Activated T-helper 2 cell treated with anti-CD3 and anti-CD28 coated beads, Interferon-gamma antibody, Interleukin-2, Interleukin-4, amounts not matched to agents 10 μg/mL and 5 μg/mL and 100 μg/mL, durations not matched to agents 14 hours and 24 hours and 36 hours (primary cell): ENCODE measurements at regions not wholly inside any gene's neighbourhood (a gene's known extent, or its start where the extent isn't known, plus 50 kb on each side); places are given as distances from the start of the nearest gene placed in this dataset.

ENCODE experiments used
- DNase-seq: peaks from one replicate; pipeline ENCODE4 v3.0.0; 2021; ENCODE audit warnings: low spot score
- H3K27ac Mint-ChIP-seq: one replicate; pipeline ENCODE4 v1.8.0; 2021; ENCODE audit warnings: mixed read lengths
- H3K27me3 Mint-ChIP-seq: one replicate; pipeline ENCODE4 v1.8.0; 2021; ENCODE audit warnings: low read depth, mixed read lengths
- H3K36me3 Mint-ChIP-seq: one replicate; pipeline ENCODE4 v1.8.0; 2021; ENCODE audit warnings: low read depth, mixed read lengths
- H3K4me1 Mint-ChIP-seq: one replicate; pipeline ENCODE4 v1.8.0; 2021; ENCODE audit warnings: low read depth, mixed read lengths
- H3K4me3 Mint-ChIP-seq: one replicate; pipeline ENCODE4 v1.8.0; 2021; ENCODE audit warnings: low read depth, mild to moderate bottlenecking, moderate library complexity, mixed read lengths
- H3K9me3 Mint-ChIP-seq: one replicate; pipeline ENCODE4 v1.8.0; 2021; ENCODE audit warnings: mixed read lengths
- intact Hi-C: fragments of 100-400 bp; cut with micrococcal nuclease; formaldehyde crosslinking; loops from one replicate; pipeline ENCODE4 v1.15.1; 2023

GRCh38 chr12:91786499-91787272 is 359.0 kb downstream of the BTG1 start:
- no peaks in the 10 kb centered on the region for H3K36me3 Mint-ChIP-seq
- H3K4me3 Mint-ChIP-seq: no peak overlapping the region
- no peaks in the 10 kb centered on the region for H3K9me3 Mint-ChIP-seq
- no peak overlapping the region for H3K27ac Mint-ChIP-seq
- intact Hi-C loops: no loop called here
- H3K4me1 Mint-ChIP-seq: peaks cover 11% of the 10 kb centered on the region
- no peak for DNase-seq
- H3K27me3 Mint-ChIP-seq: peaks cover 8% of the 10 kb centered on the region

DNA sequence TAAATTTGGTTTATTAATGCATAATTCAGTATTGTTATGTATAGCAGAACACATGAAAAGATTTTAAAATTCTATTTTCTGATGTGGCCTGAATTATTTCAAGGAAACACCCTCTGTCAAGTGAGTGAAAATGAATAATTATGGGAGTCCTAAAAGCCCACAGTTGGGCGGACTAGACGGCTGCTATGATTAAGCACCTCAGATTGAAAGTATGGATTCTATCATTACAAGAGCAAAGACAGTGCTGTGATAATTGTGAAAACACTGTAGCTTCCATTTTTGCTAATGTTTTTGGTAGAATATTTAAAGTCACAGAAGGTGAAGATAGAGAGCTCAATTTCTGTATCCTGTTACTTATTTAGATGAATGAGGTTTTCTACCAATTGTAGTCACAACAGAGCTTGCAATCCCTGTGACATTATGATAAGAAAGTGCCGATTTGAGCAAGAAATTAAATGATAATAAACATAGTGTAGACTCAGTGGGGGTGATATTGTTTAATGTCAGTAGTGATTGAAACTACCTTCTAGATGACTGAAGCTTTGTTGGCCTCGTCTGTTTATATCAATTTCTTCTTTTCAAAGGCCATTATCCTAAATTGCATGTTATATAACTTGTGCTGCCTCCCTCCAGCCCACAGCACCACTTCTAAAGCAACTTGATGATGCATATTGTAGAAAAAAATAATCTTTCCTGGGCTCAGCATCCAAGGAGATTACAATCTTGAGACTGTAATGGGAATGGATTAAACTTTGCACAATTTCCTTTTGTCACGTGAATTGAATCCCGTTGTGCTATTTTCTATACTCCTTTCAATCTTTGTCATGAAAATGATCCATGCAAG is 359.8 kb downstream of the BTG1 start:
- DNase-seq: no peak
- H3K4me3 Mint-ChIP-seq: no peak overlapping the region
- H3K27me3 Mint-ChIP-seq: peaks cover 8% of the 10 kb centered on the region
- no peaks in the 10 kb centered on the region for H3K36me3 Mint-ChIP-seq
- H3K27ac Mint-ChIP-seq: no peak overlapping the region
- H3K9me3 Mint-ChIP-seq: no peaks in the 10 kb centered on the region
- peaks cover 11% of the 10 kb centered on the region for H3K4me1 Mint-ChIP-seq
- intact Hi-C loops: no loop called here

DNA sequence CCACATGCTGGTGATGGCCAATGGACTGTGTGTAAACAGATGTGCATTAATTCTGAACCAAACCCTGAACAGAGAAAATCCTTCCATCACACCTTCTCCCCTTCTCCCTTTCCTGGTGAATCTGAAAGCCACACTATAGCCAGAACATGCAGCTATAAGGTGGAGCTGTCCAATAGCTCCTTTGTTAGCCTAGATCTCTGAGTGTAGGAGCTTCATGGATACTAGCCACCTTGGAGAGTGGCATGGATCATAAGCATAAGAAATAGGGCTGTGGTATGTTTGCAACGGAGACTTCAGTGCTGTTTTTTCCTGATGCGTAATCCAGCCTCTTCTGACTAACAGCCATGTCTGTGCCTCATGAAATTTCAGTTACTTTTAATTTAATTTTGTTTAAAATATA is 364.5 kb downstream of the BTG1 start:
- peaks cover 4% of the 10 kb centered on the region for H3K27me3 Mint-ChIP-seq
- no peak overlapping the region for H3K4me3 Mint-ChIP-seq
- peaks cover 23% of the 10 kb centered on the region for H3K4me1 Mint-ChIP-seq
- DNase-seq: no peak
- H3K36me3 Mint-ChIP-seq: no peaks in the 10 kb centered on the region
- intact Hi-C loops: no loop called here
- no peak overlapping the region for H3K27ac Mint-ChIP-seq
- no peaks in the 10 kb centered on the region for H3K9me3 Mint-ChIP-seq

GRCh38 chr12:91778938-91779400 is 366.7 kb downstream of the BTG1 start:
- DNase-seq: peak; percentile 17
- peaks cover 24% of the 10 kb centered on the region for H3K4me1 Mint-ChIP-seq
- peak overlapping the region; percentile 62 for H3K4me3 Mint-ChIP-seq
- no peaks in the 10 kb centered on the region for H3K9me3 Mint-ChIP-seq
- H3K27ac Mint-ChIP-seq: peak overlapping the region; percentile 70
- intact Hi-C loops: loop anchor here (2.0 to 10.0 kb wide), 8 partner anchors 92 to 726 kb away; no protein-coding TSS in a partner anchor
- H3K27me3 Mint-ChIP-seq: peaks cover 4% of the 10 kb centered on the region
- H3K36me3 Mint-ChIP-seq: no peaks in the 10 kb centered on the region

GRCh38 chr12:91778091-91778832 is 367.4 kb downstream of the BTG1 start:
- intact Hi-C loops: loop anchor here (2.0 to 10.0 kb wide), 8 partner anchors 91 to 727 kb away; no protein-coding TSS in a partner anchor
- Mint-ChIP-seq H3K36me3 (no peaks in the 10 kb centered on the region), H3K4me1 (peaks cover 24% of the 10 kb centered on the region), H3K27ac (peak overlapping the region; percentile 70), H3K27me3 (peaks cover 3% of the 10 kb centered on the region), H3K4me3 (peak overlapping the region; percentile 14), H3K9me3 (no peaks in the 10 kb centered on the region)
- no peak for DNase-seq

DNA sequence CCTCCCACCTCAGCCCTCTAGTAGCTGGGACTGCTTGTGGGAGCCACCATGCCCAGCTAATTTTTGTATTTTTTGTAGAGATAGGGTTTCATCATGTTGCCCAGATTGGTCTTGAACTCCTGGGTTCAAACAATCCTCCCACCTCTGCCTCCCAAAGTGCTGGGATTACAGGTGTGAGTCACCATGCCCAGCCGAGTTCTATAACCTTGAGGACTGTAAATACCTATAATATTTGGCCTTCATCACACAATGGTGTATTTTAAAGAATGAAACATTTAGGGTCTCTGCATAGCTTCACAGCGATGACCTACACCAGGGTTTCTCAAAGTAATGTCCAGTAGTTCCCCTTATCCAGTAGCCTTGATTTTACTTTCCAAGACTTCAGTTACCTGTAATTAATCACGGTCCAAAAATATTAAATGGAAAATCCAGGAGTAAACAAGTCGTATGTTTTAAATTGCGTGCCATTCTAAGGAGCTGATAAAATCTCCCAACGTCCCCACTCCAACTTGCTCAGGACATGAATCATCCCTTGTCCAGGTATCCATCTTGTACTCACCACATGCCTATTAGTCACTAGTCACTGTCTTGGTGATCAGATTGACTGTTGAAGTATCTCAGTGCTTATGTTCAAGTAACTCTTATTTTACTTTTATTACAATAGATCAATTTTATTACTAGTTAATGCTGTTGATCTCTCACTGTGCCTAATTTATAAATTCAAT is 368.2 kb downstream of the BTG1 start:
- Mint-ChIP-seq H3K9me3 (no peaks in the 10 kb centered on the region), H3K36me3 (no peaks in the 10 kb centered on the region), H3K4me3 (no peak overlapping the region), H3K27ac (no peak overlapping the region), H3K27me3 (peaks cover 1% of the 10 kb centered on the region), H3K4me1 (peaks cover 24% of the 10 kb centered on the region)
- intact Hi-C loops: loop anchor here (5.0 to 10.0 kb wide), 6 partner anchors 300 to 727 kb away; no protein-coding TSS in a partner anchor
- no peak for DNase-seq

DNA sequence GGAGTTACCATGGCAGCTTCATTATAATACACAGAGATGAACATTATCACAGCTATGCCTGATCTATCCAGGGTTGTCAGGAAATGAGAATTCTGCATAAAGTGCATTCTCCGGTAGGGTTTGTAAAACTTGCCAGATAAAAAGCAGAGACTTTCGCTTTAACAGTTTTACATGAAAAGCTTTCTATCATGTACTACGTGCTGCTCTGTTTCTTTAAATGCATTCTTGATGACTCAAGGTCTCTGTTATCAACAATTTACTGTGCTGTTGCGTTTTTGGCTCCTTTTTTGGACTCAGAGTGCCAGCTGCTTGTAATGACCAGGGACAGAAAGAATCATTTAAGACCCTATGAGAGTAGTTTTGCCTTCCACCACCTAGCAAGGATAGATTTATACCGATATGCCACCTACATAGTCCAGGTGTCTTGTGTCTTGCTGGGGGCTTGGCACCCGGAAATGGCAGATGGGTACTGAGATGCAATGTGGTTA is 371.2 kb downstream of the BTG1 start:
- peaks cover 24% of the 10 kb centered on the region for H3K4me1 Mint-ChIP-seq
- intact Hi-C loops: loop anchor here (10.0 kb wide), 3 partner anchors 440 to 730 kb away; no protein-coding TSS in a partner anchor
- no peak for DNase-seq
- no peak overlapping the region for H3K27ac Mint-ChIP-seq
- H3K4me3 Mint-ChIP-seq: no peak overlapping the region
- no peaks in the 10 kb centered on the region for H3K27me3 Mint-ChIP-seq
- no peaks in the 10 kb centered on the region for H3K9me3 Mint-ChIP-seq
- no peaks in the 10 kb centered on the region for H3K36me3 Mint-ChIP-seq

GRCh38 chr12:91773749-91774429 is 371.8 kb downstream of the BTG1 start:
- peaks cover 18% of the 10 kb centered on the region for H3K4me1 Mint-ChIP-seq
- DNase-seq: no peak
- H3K27me3 Mint-ChIP-seq: no peaks in the 10 kb centered on the region
- H3K27ac Mint-ChIP-seq: no peak overlapping the region
- H3K4me3 Mint-ChIP-seq: no peak overlapping the region
- H3K36me3 Mint-ChIP-seq: no peaks in the 10 kb centered on the region
- H3K9me3 Mint-ChIP-seq: no peaks in the 10 kb centered on the region
- intact Hi-C loops: loop anchor here (10.0 kb wide), 3 partner anchors 441 to 731 kb away; no protein-coding TSS in a partner anchor

- Mint-ChIP-seq H3K27me3 (no peaks in the 10 kb centered on the region), H3K27ac (no peak overlapping the region), H3K9me3 (no peaks in the 10 kb centered on the region), H3K36me3 (no peaks in the 10 kb centered on the region), H3K4me1 (peaks cover 4% of the 10 kb centered on the region), H3K4me3 (no peak overlapping the region)
- intact Hi-C loops: loop anchor here (10.0 kb wide), 3 partner anchors 442 to 732 kb away; no protein-coding TSS in a partner anchor
- DNase-seq: no peak
Observed at GRCh38 chr12:91772411-91772810, 373.2 kb downstream of the BTG1 start.

DNA sequence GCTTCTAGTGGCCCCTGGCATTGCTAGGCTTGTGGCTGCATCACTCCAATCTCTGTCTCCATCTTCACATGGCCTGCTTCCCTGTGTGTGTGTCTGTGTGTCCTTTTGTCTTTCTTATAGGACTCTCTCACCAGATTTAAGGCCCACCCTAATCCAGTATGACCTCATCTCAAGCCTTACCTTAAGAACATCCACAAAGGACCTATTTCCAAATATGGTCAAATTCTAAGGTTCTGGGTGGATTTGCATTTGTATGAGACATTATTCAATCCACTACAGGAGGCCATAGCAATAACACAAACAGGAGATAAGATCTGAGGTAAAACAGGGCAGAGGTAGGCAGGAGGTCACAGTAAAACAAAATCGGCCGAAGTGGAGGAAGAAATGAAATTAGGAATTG is 375.9 kb downstream of the BTG1 start:
- no peak for DNase-seq
- intact Hi-C loops: loop anchor here (10.0 kb wide), 3 partner anchors 445 to 735 kb away; no protein-coding TSS in a partner anchor
- H3K27ac Mint-ChIP-seq: no peak overlapping the region
- H3K4me3 Mint-ChIP-seq: no peak overlapping the region
- H3K36me3 Mint-ChIP-seq: no peaks in the 10 kb centered on the region
- peaks cover 3% of the 10 kb centered on the region for H3K4me1 Mint-ChIP-seq
- no peaks in the 10 kb centered on the region for H3K27me3 Mint-ChIP-seq
- no peaks in the 10 kb centered on the region for H3K9me3 Mint-ChIP-seq

- Mint-ChIP-seq H3K9me3 (no peaks in the 10 kb centered on the region), H3K27me3 (no peaks in the 10 kb centered on the region), H3K27ac (no peak overlapping the region), H3K4me3 (no peak overlapping the region), H3K4me1 (no peaks in the 10 kb centered on the region), H3K36me3 (no peaks in the 10 kb centered on the region)
- DNase-seq: no peak
- intact Hi-C loops: no loop called here
Observed at GRCh38 chr12:91767237-91767636, 378.4 kb downstream of the BTG1 start.
